ENCODE measurements at regions not wholly inside any gene's neighbourhood (a gene's known extent, or its start where the extent isn't known, plus 50 kb on each side); places are given as distances from the start of the nearest gene placed in this dataset.
"Not testable (repeated sequence)": the region's sequence is repeated elsewhere in the genome, so short reads cannot be mapped to it uniquely, and the experiment has no call there.

DNA sequence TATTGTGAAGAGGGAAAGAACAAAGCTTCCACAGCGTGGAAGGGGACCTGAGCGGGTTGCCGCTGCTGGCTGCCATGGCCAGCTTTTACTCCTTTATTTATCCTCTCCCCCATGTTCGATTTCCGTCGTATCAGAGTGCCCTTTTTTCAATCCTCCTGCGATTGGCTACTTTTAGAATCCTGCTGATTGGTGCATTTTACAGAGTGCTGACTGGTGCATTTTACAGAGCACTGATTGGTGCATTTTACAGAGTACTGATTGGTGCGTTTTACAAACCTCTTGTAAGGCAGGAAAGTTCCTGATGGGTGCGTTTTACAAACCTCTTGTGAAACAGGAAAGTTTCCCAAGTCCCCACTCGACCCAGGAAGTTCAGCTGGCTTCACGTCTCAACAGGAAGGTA is 381.7 kb upstream of the ATP10A start:
- H3K27me3 Mint-ChIP-seq, H3K36me3 Mint-ChIP-seq, H3K27ac Mint-ChIP-seq, H3K4me3 Mint-ChIP-seq, H3K4me1 Mint-ChIP-seq, H3K9me3 Mint-ChIP-seq: not testable (repeated sequence)

DNA sequence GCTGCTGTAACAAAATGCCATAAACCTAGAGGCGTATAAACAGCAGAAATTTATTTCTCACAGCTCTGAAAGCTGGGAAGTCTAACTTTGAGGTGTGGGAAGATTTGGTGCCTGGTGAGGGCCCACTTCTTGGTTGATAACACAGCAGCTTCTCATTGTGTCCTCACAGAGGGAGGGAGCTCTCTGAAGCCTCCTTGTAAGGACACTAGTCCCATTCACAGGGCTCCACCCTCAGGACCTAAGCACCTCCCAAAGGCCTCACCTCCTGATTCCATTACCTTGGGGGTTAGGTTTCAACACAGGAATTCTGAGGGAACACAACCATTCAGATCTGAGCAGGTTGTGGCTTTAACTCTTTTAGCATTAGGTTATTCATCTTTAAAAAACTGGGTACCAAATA is 380.3 kb upstream of the ATP10A start:
- no peaks in the 10 kb centered on the region for H3K4me1 Mint-ChIP-seq
- H3K4me3 Mint-ChIP-seq: no peak overlapping the region
- H3K27ac Mint-ChIP-seq: no peak overlapping the region
- no peaks in the 10 kb centered on the region for H3K9me3 Mint-ChIP-seq
- no peaks in the 10 kb centered on the region for H3K27me3 Mint-ChIP-seq
- no peaks in the 10 kb centered on the region for H3K36me3 Mint-ChIP-seq

DNA sequence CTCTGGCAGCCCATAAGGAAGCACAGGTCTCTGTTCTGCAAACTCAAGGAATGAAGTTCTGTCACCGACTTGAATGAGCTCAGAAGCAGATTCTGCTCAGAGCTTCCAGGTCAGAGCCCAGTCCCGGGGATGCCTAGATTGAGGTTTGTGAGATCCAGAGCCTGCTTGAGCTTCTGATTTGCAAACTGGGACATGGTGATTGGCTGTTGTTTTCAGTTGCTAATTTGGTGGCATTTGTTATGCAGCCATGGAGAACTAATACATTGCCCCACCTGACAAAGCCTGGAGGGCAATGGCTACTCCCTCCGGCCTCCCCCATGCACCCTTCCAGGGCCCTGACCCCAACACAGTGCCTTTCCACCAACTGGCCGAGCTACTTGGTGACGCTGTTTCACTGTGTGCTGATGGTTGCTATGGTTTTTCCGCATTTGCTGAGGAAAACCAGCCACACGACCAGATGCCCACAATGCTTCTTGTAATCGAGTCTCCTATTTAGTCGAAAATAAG is 379.5 kb upstream of the ATP10A start:
- no peaks in the 10 kb centered on the region for H3K36me3 Mint-ChIP-seq
- no peak overlapping the region for H3K27ac Mint-ChIP-seq
- no peak overlapping the region for H3K4me3 Mint-ChIP-seq
- H3K27me3 Mint-ChIP-seq: no peaks in the 10 kb centered on the region
- H3K9me3 Mint-ChIP-seq: no peaks in the 10 kb centered on the region
- no peaks in the 10 kb centered on the region for H3K4me1 Mint-ChIP-seq

DNA sequence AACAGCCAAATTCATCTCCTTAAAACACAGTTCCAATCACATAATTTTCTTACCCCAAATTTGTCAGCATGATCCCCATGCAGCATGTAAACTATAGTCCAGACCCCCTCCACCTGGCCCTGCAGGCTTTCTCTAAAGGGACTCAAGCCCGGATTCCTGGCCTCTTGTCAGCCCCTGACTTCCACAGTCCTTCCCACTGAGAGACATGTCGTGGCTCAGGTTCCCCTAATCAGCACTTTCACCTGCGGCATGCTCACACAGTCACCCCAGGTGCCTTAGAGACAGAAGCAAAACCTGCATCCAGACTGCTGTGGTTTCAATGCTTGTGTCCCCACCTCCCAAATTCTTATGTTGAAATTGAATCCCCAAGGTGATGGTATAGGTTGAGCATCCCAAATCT is 372.7 kb upstream of the ATP10A start:
- no peak overlapping the region for H3K4me3 Mint-ChIP-seq
- no peaks in the 10 kb centered on the region for H3K4me1 Mint-ChIP-seq
- H3K9me3 Mint-ChIP-seq: no peaks in the 10 kb centered on the region
- no peak overlapping the region for H3K27ac Mint-ChIP-seq
- peaks cover 10% of the 10 kb centered on the region for H3K27me3 Mint-ChIP-seq
- H3K36me3 Mint-ChIP-seq: no peaks in the 10 kb centered on the region

DNA sequence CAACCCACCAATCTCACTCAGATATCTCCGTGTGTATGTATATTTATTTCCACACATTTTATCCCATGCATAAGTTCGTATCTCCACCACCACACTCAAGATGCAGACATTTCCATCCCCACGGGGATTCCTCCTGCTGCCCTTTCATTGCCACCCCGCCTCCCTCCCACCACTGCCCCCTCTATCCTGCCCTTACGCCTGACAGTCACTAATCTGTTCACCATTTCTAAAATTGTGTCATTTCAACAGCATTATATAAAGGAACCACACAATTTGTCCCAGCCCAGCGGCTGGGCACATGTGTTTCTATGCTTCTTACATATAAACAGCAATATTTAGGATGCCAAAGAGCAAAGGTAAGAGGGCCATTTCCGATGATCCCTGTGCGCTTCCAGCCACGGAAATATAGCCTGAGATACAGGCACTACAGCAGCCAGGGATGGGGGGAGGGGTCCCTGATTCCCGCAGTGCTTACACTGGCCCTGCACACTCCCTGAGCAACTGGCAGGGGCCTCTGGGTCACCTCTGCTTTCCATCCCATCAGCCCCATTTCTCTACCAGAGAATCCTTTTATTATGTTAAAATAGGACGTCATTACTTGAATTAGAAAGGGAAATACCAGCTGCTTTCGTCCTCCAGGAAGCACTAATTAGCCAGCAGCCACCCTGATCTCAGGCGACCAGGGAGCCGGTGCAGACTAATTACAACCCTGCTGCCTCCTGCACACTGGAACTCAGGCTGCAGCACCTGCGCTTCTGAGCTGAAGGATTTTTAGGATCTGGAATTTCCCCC is 372.0 kb upstream of the ATP10A start:
- Mint-ChIP-seq H3K9me3 (no peaks in the 10 kb centered on the region), H3K36me3 (no peaks in the 10 kb centered on the region), H3K27ac (no peak overlapping the region), H3K4me3 (no peak overlapping the region), H3K4me1 (no peaks in the 10 kb centered on the region), H3K27me3 (peaks cover 10% of the 10 kb centered on the region)

DNA sequence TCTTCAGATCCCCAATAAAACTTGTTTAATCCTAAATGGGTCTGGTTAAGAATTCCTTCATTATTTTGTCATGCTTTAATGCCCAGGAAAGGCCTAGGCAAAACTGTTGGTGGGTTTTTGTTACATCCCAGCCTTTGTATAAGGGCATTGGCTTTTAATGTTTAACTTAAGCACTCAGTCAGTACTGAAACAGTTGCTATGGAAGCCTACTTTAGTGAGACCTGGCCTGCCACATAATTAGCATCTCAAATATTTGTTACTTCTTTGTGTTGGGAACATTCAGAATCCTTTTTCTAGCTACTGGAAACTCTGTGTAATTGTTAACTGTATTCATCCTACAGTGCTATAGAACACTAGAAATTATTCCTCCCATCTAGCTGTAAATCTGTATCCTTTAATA is 369.6 kb upstream of the ATP10A start:
- Mint-ChIP-seq H3K4me3 (no peak overlapping the region), H3K27ac (no peak overlapping the region), H3K27me3 (peaks cover 10% of the 10 kb centered on the region)

DNA sequence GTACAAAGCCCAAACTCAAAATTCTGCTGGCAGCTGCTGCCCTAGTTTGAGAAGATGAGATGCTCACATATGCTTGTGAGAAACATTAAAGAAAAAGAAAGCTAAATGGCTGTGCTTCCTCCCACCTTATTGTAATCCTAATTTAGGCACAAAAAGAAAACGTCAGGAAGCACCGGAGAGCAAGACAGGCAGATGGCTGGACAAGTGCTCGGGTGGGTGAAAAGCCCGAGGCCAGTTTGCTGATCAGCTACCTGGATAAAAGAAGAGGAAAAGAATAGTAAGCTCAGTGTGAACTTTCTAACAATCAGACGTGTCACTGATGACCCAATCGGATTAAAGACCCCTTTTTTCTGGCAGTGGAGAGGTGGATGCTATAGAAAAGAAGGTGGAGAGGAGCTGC is 368.0 kb upstream of the ATP10A start:
- Mint-ChIP-seq H3K4me1 (no peaks in the 10 kb centered on the region), H3K27ac (no peak overlapping the region)

More for the DNA sequence above, 369.6 kb upstream of the ATP10A start:
- Mint-ChIP-seq H3K36me3 (no peaks in the 10 kb centered on the region), H3K9me3 (peaks cover 9% of the 10 kb centered on the region), H3K4me1 (no peaks in the 10 kb centered on the region)

DNA sequence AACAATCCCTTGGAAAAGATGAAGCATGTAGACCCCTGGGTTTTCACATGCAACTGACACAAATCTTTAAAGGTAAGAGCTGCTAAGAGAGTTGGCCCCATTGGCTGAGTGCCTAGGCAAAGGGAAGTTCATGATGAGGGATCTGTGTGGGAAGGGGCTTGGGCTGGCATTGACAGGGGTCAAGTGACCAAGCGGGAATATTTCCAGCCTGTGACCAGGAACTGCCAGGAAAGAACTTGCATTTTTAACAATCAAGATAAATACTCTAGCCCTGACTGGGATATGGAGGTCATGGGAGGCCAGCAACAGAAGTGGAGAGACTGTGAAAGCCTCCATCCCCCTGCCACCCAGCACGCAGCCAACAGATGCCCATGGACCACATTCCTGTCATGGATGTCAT is 361.1 kb upstream of the ATP10A start:
- Mint-ChIP-seq H3K27ac (no peak overlapping the region), H3K36me3 (peaks cover 1% of the 10 kb centered on the region), H3K4me3 (no peak overlapping the region), H3K27me3 (peaks cover 2% of the 10 kb centered on the region), H3K4me1 (no peaks in the 10 kb centered on the region), H3K9me3 (peaks cover 18% of the 10 kb centered on the region)

More for the DNA sequence above, 368.0 kb upstream of the ATP10A start:
- H3K36me3 Mint-ChIP-seq: peaks cover 1% of the 10 kb centered on the region
- H3K9me3 Mint-ChIP-seq: peaks cover 18% of the 10 kb centered on the region
- H3K27me3 Mint-ChIP-seq: peaks cover 8% of the 10 kb centered on the region
- no peak overlapping the region for H3K4me3 Mint-ChIP-seq

DNA sequence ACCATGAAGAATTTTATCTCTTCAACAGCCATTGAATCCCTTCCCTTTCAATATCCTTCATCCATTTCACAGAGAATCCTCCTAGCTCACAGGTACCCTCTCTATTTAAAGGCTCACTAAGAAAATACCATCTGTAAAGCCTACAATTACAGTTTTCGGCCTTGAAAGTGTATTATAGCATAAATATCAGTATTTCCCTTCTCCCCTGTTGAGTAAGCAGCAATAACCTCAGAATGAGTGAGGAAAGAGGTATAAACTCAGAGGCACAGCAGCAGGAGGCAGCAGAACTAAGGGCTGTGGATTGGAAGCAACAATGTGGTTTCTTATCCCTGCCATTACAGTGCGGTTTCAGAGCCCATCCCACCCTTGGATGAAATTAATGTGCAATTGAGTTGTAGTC is 360.6 kb upstream of the ATP10A start:
- Mint-ChIP-seq H3K27ac (no peak overlapping the region), H3K4me1 (no peaks in the 10 kb centered on the region), H3K9me3 (peaks cover 15% of the 10 kb centered on the region), H3K4me3 (no peak overlapping the region), H3K27me3 (peaks cover 2% of the 10 kb centered on the region), H3K36me3 (peaks cover 1% of the 10 kb centered on the region)

DNA sequence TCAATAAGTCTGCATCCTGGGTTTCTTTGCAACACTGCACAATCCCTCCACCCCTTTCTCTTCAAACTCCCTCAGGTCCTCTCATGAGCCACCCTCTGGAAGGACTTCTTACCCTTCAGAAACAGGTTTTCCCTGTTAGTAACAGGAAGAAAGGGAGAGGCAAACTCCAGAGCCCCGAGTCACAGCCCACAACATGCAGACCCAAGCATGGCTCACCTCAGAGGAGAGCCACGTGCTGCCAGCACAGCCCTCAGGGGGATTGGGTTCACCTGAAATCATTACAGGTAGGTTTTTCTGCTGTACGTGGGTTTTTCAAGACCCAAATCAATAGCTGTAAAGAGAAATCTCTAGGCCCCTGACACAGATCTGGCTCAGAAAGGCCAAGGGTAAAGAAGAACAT is 359.7 kb upstream of the ATP10A start:
- H3K4me3 Mint-ChIP-seq: no peak overlapping the region
- H3K27me3 Mint-ChIP-seq: peaks cover 2% of the 10 kb centered on the region
- peaks cover 1% of the 10 kb centered on the region for H3K36me3 Mint-ChIP-seq
- no peaks in the 10 kb centered on the region for H3K4me1 Mint-ChIP-seq
- no peak overlapping the region for H3K27ac Mint-ChIP-seq
- peaks cover 9% of the 10 kb centered on the region for H3K9me3 Mint-ChIP-seq

DNA sequence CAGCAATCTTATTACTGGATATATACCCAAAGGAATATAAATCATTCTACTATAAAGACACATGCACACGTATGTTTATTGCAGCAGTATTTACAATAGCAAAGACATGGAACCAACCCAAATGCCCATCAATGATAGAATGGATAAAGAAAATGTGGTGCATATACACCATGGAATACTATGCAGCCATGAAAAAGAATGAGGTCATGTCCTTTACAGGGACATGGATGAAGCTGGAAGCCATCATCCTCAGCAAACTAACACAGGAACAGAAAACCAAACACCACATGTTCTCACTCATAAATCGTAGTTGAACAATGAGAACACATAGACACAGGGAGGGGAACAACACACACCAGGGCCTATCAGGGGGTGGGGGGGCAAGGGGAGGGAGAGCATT is 353.9 kb upstream of the ATP10A start:
- H3K4me3 Mint-ChIP-seq: not testable (repeated sequence)

DNA sequence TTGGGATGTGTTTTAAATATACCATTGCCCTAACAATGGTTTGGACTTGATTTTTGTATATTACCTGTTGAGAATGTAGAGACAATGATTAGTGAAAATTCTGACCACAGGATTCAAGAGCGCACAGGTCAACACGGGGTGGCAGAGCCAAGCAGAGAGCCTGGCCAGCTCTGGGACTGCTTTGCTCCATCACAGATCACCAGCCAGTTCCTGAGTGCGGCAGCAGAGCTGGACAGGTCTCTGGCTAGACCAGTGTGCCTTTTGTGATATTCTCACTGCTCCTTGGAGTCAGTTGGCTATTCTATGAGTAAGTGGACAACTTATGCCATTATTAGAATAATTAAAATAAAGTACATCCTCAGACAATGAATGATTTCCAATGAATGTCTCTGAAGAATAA is 351.2 kb upstream of the ATP10A start:
- Mint-ChIP-seq H3K27ac (no peak overlapping the region), H3K4me3 (no peak overlapping the region), H3K4me1 (no peaks in the 10 kb centered on the region), H3K36me3 (no peaks in the 10 kb centered on the region), H3K27me3 (peaks cover 4% of the 10 kb centered on the region), H3K9me3 (no peaks in the 10 kb centered on the region)

More for the DNA sequence above, 353.9 kb upstream of the ATP10A start:
- not testable (repeated sequence) for H3K4me1 Mint-ChIP-seq, H3K27me3 Mint-ChIP-seq, H3K36me3 Mint-ChIP-seq, H3K27ac Mint-ChIP-seq, H3K9me3 Mint-ChIP-seq

DNA sequence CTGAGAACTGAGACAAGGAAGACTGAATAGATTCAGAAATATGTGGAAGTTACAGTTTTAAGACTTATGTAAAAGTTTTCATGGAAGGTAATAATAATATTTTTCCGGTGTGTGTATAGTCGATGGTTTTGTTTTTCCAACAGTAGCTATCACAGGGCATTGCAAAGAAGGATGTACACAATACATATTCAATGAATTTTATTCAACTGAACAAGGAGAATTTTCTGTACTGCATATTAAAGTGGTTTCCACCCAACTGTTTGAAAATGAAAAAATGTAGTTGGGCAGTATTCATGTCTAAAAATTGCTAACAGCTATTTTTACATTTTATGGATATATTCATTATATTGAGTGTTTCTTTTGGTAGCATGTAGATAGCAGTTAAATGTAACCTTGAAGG is 350.3 kb upstream of the ATP10A start:
- Mint-ChIP-seq H3K4me1 (no peaks in the 10 kb centered on the region), H3K27ac (no peak overlapping the region), H3K9me3 (no peaks in the 10 kb centered on the region), H3K4me3 (no peak overlapping the region), H3K36me3 (no peaks in the 10 kb centered on the region), H3K27me3 (peaks cover 4% of the 10 kb centered on the region)

DNA sequence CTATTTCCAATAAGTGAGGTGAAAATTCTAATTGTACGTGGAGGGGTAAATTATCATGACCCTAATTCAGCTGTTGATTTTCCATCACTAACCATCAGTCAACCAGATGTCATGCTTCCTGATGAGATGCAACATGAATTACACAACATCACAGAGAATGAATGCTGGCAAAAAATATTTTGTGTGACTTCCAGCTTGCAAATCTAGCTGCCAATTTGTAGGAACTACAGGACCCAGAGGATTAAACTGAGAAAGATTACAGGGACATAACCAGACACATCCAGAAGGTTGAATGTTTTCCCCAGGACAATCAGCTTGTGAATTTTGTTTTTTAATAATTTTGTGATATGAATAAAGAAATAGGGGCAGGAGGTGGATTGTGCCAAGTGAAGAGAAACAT is 349.0 kb upstream of the ATP10A start:
- Mint-ChIP-seq H3K36me3 (no peaks in the 10 kb centered on the region), H3K27ac (no peak overlapping the region), H3K4me3 (no peak overlapping the region), H3K27me3 (peaks cover 4% of the 10 kb centered on the region), H3K9me3 (no peaks in the 10 kb centered on the region), H3K4me1 (no peaks in the 10 kb centered on the region)

DNA sequence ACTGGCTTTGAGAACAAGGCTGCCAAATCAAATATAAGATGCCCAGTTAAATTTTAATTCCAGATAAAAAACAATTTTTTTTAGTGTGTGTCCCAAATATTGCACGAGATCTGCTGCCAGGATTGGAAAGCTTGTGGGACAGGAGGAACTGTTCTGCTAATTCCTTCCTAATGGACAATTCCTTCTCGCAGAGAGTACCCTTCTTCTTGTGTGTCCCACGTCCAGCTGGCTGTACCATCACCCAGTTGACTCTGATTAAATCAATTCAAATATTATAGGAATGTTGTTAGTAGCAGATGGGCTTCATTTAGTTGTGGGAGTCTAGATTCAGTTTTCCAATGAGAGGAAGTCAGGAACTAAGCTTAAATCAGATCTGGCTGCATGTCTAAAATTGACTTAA is 347.9 kb upstream of the ATP10A start:
- no peak overlapping the region for H3K27ac Mint-ChIP-seq
- H3K9me3 Mint-ChIP-seq: no peaks in the 10 kb centered on the region
- peaks cover 4% of the 10 kb centered on the region for H3K27me3 Mint-ChIP-seq
- no peaks in the 10 kb centered on the region for H3K4me1 Mint-ChIP-seq
- H3K36me3 Mint-ChIP-seq: no peaks in the 10 kb centered on the region
- H3K4me3 Mint-ChIP-seq: no peak overlapping the region

DNA sequence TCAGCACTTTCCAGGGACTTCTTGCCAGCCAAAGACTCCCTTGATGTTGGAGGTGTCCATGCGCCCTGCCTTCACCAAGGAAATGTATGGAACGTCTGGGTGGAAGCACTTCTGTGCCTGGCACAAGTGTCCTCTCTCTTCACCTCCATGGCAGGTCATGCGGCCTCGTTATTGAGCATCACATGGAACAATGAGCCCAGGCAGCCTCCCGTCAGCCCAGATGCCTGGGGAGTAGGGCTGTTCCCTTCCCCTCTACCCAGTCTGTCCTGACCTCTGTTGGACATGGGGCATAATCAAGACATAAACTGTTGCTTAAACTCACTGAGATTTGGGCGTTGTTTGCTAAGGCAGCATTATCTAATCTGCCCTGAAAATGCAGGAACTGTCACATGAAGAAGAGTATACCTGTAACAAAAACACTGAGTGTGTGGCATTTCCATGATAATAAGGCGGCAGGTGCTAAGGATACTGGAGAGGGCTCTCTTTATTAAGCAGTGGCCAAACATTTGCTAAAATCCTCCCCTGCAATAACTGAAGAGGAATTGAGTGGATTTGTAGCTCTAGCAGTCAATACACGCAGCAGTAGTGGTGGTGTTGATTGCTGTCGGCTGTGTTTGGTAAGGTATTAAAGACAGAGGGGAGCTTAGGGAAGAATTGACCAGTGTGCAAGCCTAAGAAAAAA is 338.2 kb upstream of the ATP10A start:
- Mint-ChIP-seq H3K4me3 (no peak overlapping the region), H3K27me3 (peaks cover 10% of the 10 kb centered on the region), H3K27ac (no peak overlapping the region), H3K9me3 (no peaks in the 10 kb centered on the region), H3K36me3 (no peaks in the 10 kb centered on the region), H3K4me1 (no peaks in the 10 kb centered on the region)
